ENCODE measurements at regions not wholly inside any gene's neighbourhood (a gene's known extent, or its start where the extent isn't known, plus 50 kb on each side); places are given as distances from the start of the nearest gene placed in this dataset.
"Not testable (repeated sequence)": the region's sequence is repeated elsewhere in the genome, so short reads cannot be mapped to it uniquely, and the experiment has no call there.

DNA sequence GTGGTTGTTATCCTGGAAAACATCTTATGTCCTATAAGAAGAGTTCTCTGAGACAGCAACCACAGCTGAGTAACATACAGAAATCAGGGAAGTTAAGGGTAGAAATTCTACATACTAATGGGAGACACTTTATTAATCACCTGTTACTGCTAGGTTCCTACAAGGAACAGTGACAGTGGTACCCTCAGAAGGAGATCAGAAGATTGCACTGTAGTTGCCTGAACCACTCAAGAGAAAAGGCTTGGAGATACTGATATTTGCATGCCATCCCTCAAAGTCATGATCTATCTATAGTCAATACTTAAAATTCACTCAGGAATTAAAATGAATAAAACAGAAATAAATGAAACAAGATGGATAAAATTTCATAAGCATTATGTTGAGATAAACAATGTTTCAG, 136.0 kb downstream of the LMLN start:
- no peak for DNase-seq

- DNase-seq = no peak
These were observed 137.0 kb downstream of the LMLN start for GRCh38 chr3:198097048-198097447.

DNA sequence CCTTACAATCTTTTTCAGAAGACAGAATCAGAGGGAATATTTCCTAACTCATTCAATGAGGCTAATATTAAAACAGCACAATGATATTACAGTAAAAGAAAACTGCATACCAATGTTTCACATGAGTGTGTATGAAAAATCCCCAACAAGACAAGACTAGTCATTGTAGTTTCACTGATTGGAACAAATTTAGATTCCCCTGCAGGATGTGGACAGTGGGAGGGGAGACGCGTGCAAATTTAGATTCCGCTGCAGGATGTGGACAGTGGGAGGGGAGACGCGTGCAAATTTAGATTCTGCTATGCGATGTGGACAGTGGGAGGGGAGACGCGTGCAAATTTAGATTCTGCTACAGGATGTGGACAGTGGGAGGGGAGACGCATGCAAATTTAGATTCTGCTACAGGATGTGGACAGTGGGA, 138.7 kb downstream of the LMLN start:
- DNase-seq = not testable (repeated sequence)

DNA sequence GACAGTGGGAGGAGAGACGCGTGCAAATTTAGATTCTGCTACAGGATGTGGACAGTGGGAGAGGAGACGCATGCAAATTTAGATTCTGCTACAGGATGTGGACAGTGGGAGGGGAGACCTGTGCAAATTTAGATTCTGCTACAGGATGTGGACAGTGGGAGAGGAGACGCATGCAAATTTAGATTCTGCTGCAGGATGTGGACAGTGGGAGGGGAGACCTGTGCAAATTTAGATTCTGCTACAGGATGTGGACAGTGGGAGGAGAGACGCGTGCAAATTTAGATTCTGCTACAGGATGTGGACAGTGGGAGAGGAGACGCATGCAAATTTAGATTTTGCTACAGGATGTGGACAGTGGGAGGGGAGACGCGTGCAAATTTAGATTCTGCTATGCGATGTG, 143.1 kb downstream of the LMLN start:
- not testable (repeated sequence) for DNase-seq

DNA sequence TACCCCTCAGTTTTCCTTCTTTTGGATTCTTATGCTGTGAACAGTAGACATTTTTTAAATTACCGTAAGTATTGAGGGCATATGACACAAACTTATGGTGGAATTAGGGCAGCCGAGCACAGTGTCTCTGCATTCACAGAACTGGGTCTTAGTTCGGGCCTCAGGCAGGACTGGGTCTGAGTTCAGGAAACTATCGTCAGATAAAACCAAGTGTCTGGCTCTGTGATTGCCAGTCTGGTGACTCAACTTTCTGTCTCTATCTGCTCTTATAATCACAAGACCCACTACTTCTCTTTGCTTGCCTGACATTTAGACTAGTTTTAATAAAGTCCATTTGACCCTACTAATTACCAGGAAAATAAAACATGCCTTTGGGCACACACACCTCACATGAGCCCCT, 146.2 kb downstream of the LMLN start:
- DNase-seq = no peak

- no peak for DNase-seq
These were observed 148.1 kb downstream of the LMLN start for GRCh38 chr3:198107840-198108734.

GRCh38 chr3:198109883-198110282, 149.9 kb downstream of the LMLN start:
- no peak for DNase-seq

GRCh38 chr3:198112031-198112430, 152.0 kb downstream of the LMLN start:
- DNase-seq = no peak

- no peak for DNase-seq
These were observed 153.4 kb downstream of the LMLN start for GRCh38 chr3:198113206-198114053.

DNA sequence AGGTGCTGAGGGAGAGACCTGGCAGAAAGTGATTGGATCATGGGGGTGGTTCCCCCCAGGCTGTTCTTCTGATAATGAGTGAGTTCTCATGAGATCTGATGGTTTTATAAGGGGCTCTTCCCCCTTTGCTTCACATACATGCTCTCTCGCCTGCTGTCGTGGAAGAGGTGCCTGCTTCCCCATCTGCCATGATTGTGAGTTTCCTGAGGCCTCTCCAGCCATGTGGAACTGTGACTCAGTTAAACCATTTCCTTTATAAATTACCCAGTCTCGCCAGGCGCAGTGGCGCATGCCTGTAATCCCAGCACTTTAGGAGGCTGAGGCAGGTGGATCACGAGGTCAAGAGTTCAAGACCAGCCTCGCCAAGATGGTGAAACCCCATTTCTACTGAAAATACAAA, 154.5 kb downstream of the LMLN start:
- not testable (repeated sequence) for DNase-seq

- not testable (repeated sequence) for DNase-seq
These were observed 162.2 kb downstream of the LMLN start for GRCh38 chr3:198122184-198122583.

- not testable (repeated sequence) for DNase-seq
These were observed 177.2 kb downstream of the LMLN start for GRCh38 chr3:198137038-198137835.

GRCh38 chr3:198138205-198138604, 178.2 kb downstream of the LMLN start:
- not testable (repeated sequence) for DNase-seq

DNA sequence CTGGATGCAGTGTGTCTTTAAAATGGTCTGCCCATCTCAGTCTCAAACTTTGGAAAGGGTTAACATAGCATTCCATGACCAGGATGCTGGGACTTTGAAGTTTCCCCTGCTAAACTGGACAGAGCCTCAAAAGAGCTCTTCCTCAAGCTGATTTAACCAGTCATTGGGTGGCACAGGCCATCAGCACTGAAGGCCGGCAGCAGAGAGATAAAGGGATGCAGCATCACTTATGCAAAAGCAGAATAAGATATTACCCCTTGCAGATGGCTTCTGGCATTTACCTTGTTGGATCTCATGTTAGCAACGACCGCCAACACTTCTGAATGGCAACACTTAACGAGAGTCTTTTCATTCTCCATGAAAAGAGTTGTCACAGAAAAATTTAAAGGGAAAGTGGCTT, 179.0 kb downstream of the LMLN start:
- not testable (repeated sequence) for DNase-seq

GRCh38 chr3:198139513-198140167, 179.6 kb downstream of the LMLN start:
- not testable (repeated sequence) for DNase-seq

DNA sequence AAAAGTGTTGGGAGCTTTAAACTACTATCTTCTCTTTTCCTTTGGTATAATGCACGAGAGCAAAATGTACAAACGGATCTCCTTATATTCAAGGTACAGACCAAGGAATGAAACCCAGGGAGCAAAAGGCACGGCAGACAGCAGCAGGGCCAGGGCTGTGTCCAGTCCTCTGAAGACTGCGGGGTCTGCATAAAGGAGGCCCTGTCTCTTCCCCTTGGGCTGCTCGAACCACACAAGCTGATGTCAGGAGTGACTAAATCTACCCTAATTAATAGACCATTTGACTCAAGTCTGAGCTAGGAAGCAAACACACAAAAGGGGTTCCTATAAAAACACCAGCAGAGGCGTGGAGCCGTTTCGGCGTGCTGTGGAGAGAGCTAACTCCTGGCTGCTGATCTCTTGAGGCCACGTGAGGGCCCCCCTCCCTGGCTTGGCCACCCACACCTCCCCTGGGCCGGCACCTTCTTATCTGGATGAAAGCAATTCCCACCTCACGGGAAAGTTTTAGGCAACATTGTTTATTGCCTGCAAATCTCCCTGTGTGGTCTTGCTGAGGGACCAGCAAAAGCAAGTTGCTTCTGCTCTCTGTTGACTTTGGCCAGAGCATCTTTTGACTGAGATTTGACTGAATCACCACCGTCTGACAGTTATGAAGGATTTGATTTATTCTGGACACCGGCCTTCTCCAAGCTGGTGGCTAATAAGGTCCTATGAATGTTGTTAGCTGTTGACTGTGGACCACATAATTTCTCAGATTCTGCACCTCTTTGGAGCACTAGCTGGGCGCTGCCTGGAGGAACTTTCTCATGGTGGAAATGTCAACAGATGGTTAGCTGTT, 183.5 kb downstream of the LMLN start:
- DNase-seq = not testable (repeated sequence)

DNA sequence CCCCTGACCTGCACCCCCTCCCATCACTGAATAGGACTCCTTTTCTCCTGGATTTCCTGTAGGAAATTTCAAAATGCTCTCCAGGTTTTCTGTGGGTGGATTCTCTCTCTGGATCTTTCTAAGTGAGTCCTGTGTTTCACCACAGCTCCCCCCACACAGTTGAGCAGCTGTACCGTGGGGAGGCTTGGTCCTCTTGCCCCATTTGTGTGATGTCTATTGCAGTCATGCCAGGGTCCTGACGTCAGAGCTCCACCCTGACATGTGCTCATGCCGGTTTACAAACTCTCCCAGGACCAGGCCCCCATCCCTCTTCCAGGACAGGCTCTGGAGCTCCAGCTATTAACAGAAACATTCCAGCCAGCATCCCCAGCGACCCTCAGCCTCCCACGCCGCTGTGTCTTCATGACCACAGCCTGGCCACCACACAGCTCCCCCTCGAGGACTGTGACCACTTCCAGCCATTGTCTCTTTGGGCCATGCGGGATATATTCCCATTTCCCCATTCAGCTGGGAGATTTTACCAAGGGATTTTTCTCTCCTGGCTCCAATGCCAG, 185.3 kb downstream of the LMLN start:
- DNase-seq = not testable (repeated sequence)

DNA sequence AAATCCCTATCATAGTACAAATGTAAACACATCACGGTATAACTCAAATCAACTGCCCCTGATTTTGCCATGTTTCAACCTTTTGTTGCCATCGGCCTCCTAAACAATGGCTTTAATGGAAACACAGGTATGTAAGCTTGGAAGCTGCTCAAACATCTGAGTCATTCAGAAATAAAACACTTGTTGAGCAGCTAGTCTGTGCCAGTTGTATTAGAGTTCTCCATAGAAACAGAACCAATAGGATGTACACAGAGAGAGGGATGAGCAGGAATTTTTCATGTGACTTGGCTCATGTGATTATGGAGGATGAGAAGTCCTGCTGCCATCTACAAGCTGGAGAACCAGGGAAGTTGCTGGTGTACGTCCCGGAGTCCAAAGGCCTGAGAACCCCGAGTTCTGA, 186.1 kb downstream of the LMLN start:
- DNase-seq = not testable (repeated sequence)

- DNase-seq = not testable (repeated sequence)
These were observed 186.6 kb downstream of the LMLN start for GRCh38 chr3:198146559-198147164.

DNA sequence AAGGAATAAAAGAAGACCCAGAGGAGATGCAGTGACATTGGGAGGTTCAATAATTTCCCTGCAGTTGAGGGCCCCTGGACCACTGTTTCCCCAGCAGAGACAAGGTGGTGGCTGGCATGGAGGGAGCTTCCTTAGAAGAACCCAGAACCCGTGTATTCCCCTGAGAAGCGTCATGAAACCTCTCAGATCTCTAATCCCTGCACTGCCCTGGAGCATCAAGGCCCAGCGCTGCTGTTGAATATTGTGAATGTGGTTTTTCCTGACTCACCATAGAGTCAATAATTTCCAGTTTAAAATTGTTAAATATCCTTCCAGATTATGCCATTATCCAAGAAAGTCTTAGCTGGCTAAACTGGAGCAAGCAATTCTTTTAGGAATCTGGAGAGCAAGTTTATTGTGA, 187.2 kb downstream of the LMLN start:
- not testable (repeated sequence) for DNase-seq

DNA sequence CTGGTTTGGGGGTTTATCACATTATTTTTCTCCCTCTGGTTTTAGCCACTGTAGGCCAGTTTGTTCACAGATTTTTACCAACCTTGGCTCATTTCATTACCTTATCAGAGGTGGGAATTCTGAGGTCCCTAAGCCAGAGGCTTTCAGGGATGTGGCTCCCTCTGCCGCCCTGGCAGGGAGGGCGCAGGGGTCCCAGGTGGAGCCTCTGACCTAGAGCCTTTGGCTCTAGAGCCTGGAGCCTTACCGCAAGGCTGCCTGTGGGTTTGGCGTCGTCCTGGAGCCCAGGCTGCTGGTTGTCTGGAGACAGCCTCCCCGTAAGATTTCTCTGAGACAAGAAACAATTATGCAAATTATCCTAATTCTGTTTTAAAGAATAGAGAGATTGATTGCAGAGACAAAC, 188.0 kb downstream of the LMLN start:
- DNase-seq = not testable (repeated sequence)

All from activated CD8-positive, alpha-beta memory T cell treated with anti-CD3 and anti-CD28 coated beads for 24 hours (primary cell).